K562 (cell line): ENCODE measurements at regions not wholly inside any gene's neighbourhood (a gene's known extent, or its start where the extent isn't known, plus 50 kb on each side); places are given as distances from the start of the nearest gene placed in this dataset.
A peak's percentile ranks its signal among the peaks of the same experiment; 100 is the strongest.

Experiments used
- ATAC-seq: fragments of 200-7000 bp; cut with Tn5 transposase; 3 replicates; pipeline ENCODE4 v1.9.1; 2020; ENCODE audit warnings: moderate library complexity
- BruUV-seq: library from RNA; stranded (reverse); fragments of 400-500 nt; replicated peaks from 2 replicates; lab custom pipeline; 2021; lab: Mats Ljungman, UMichigan
- CTCF ChIA-PET: fragments of 300-600 bp; formaldehyde crosslinking; extraction: SDS; loops from one replicate; lab custom pipeline; 2021; ENCODE audit warnings: low intra/inter-chr PET ratio; lab: Yijun Ruan, JAX
- POLR2A ChIA-PET: fragments of 300-600, 350-650 bp; sonication (Branson Sonifier 250); formaldehyde crosslinking; extraction: SDS; loops from one replicate; lab custom pipeline; 2021; ENCODE audit warnings: antibody characterized with exemption, inconsistent platforms; lab: Yijun Ruan, JAX
- DNase-seq, 4 experiments: peaks; one replicate each; pipeline versions ENCODE4 v3.0.0 to v3.0.0-alpha.2; 2011 to 2018; ENCODE audit warnings: low spot score in 3 of 4, mixed read lengths in 3 of 4; ENCODE audit errors: extremely low read depth in 1 of 4
- FAIRE-seq: peaks from 2 replicates; lab custom pipeline; 2011; peaks lifted over from hg19 to GRCh38; lab: Jason Lieb, UNC
- H2AFZ ChIP-seq: 2 replicates; pipeline ENCODE4 v1.6.0; 2011; ENCODE audit warnings: low read depth, low read length, control low read depth, inconsistent platforms
- H3K27ac ChIP-seq: fragments of 200-600 bp; 3 replicates; pipeline ENCODE4 v1.8.0; 2011; ENCODE audit warnings: low read depth, mild to moderate bottlenecking, control low read depth, inconsistent platforms, low read length, moderate library complexity, mixed read lengths; ENCODE audit errors: extremely low read depth
- H3K27me3 ChIP-seq, 2 experiments: fragments of 300-600 bp in 1 of 2; 2 replicates in 1 of 2; 3 replicates in 1 of 2; pipeline versions ENCODE4 v1.6.0 to v1.8.0; 2011; ENCODE audit warnings: inconsistent platforms in 2 of 2, low read length in 2 of 2, mild to moderate bottlenecking in 1 of 2, mixed read lengths in 1 of 2, moderate library complexity in 1 of 2; ENCODE audit not compliant: control insufficient read depth in 2 of 2, insufficient read depth in 2 of 2
- H3K36me3 ChIP-seq: fragments of 300-600 bp; 3 replicates; pipeline ENCODE4 v1.8.0; 2011; ENCODE audit warnings: mild to moderate bottlenecking, low read length, inconsistent platforms; ENCODE audit not compliant: control insufficient read depth, insufficient read depth
- H3K4me1 ChIP-seq, 2 experiments: fragments of 200-600 bp in 1 of 2; replicated peaks in 1 of 2; 2 replicates in 1 of 2; 3 replicates in 1 of 2; pipeline versions ENCODE4 v1.5.1 to v1.8.0; 2011; ENCODE audit warnings: inconsistent platforms in 2 of 2, low read length in 2 of 2, mild to moderate bottlenecking in 1 of 2, mixed read lengths in 1 of 2, moderate library complexity in 1 of 2; ENCODE audit not compliant: control insufficient read depth in 2 of 2, insufficient read depth in 2 of 2
- H3K4me2 ChIP-seq: 2 replicates; pipeline ENCODE4 v1.6.1; 2011; ENCODE audit warnings: low read length, control low read depth, inconsistent platforms, mixed read lengths; ENCODE audit not compliant: insufficient read depth
- H3K4me3 ChIP-seq: fragments of 200-600 bp; sonication (generic), shearing (Covaris generic); 2 replicates; pipeline ENCODE4 v1.5.1; 2016; ENCODE audit warnings: control low read depth, inconsistent platforms
- H3K79me2 ChIP-seq: fragments of 200-600 bp; 3 replicates; pipeline ENCODE4 v1.8.0; 2011; ENCODE audit warnings: low read length, inconsistent platforms; ENCODE audit not compliant: control insufficient read depth, insufficient read depth
- H3K9ac ChIP-seq, 2 experiments: 2 replicates each; pipeline versions ENCODE4 v1.6.0 to v1.6.1; 2011; ENCODE audit warnings: low read depth in 2 of 2, low read length in 2 of 2, control low read depth in 1 of 2, inconsistent platforms in 1 of 2, mild to moderate bottlenecking in 1 of 2, mixed read lengths in 1 of 2; ENCODE audit not compliant: insufficient read depth in 1 of 2
- H3K9me1 ChIP-seq: one replicate; pipeline ENCODE4 v1.6.0; 2011; ENCODE audit warnings: inconsistent platforms, mild to moderate bottlenecking, low read length, moderate library complexity; ENCODE audit not compliant: control insufficient read depth, insufficient read depth
- H3K9me3 ChIP-seq: replicated peaks from 2 replicates; pipeline ENCODE4 v1.5.1; 2011; ENCODE audit warnings: low read depth, low read length, inconsistent platforms; ENCODE audit not compliant: control insufficient read depth, insufficient read depth
- H4K20me1 ChIP-seq: replicated peaks from 2 replicates; pipeline ENCODE4 v1.6.1; 2011; ENCODE audit warnings: low read length, inconsistent platforms, mixed read lengths; ENCODE audit not compliant: control insufficient read depth, insufficient read depth
- FOXK1 ChIP-seq: sonication (generic); formaldehyde crosslinking; IDR thresholded peaks from 2 replicates; pipeline ENCODE4 v1.8.0; 2022; ENCODE audit warnings: missing genetic modification reagents, mild to moderate bottlenecking, borderline replicate concordance
- GATAD2B ChIP-seq: fragments of 450-650 bp; IDR thresholded peaks from 2 replicates; pipeline ENCODE4 v1.6.1; 2017; ENCODE audit warnings: mild to moderate bottlenecking, borderline replicate concordance
- HSF4 ChIP-seq: fragments of 250-450 bp; sonication (Bioruptor Pico); IDR thresholded peaks from 2 replicates; pipeline ENCODE4 v2.1.2; 2022; ENCODE audit warnings: mild to moderate bottlenecking, moderate library complexity, borderline replicate concordance
- MTF1 ChIP-seq: fragments of 250-450 bp; sonication (Bioruptor Pico); IDR thresholded peaks from 2 replicates; pipeline ENCODE4 v1.9.0; 2021; ENCODE audit warnings: moderate library complexity, mild to moderate bottlenecking, inconsistent platforms, borderline replicate concordance
- TCF7 ChIP-seq: sonication (generic); IDR thresholded peaks from 2 replicates; pipeline ENCODE4 v1.6.1; 2016; ENCODE audit warnings: antibody characterized with exemption, borderline replicate concordance
- TFAM ChIP-seq: fragments of 250-450 bp; sonication (Bioruptor Pico); conservative IDR thresholded peaks from 2 replicates; pipeline ENCODE4 v1.5.0; 2021; ENCODE audit warnings: mild to moderate bottlenecking, moderate library complexity
- TRIM28 ChIP-seq: fragments of 450-650 bp; IDR thresholded peaks from 2 replicates; pipeline ENCODE4 v1.6.1; 2017
- ZFX ChIP-seq: sonication (generic); formaldehyde crosslinking; IDR thresholded peaks from 2 replicates; pipeline ENCODE4 v1.8.0; 2022; ENCODE audit warnings: mild to moderate bottlenecking, missing genetic modification reagents, moderate library complexity
- ZNF12 ChIP-seq: sonication (generic); formaldehyde crosslinking; IDR thresholded peaks from 2 replicates; pipeline ENCODE4 v1.4.0; 2020; ENCODE audit warnings: mild to moderate bottlenecking, missing genetic modification reagents
- ZNF583 ChIP-seq: fragments of 250-450 bp; sonication (Bioruptor Pico); IDR thresholded peaks from 2 replicates; pipeline ENCODE4 v1.4.0; 2020
- ZNF696 ChIP-seq: fragments of 250-450 bp; sonication (Bioruptor Pico); conservative IDR thresholded peaks from 2 replicates; pipeline ENCODE4 v1.4.0; 2020; ENCODE audit warnings: mild to moderate bottlenecking, moderate library complexity
- WGBS: fragments of 100-300 bp; shearing (Covaris generic); methylation state at CpG from one replicate; pipeline ENCODE4 v1.1.6; 2016; ENCODE audit warnings: low coverage, mixed read lengths; ENCODE audit not compliant: insufficient coverage; ENCODE audit errors: missing lambda C conversion rate; 5-methylcytosine and 5-hydroxymethylcytosine counted together
- in situ Hi-C: fragments of 300-500 bp; cut with MboI; formaldehyde crosslinking; loops from 4 replicates; pipeline ENCODE4 v1.15.0; 2018; ENCODE audit warnings: inconsistent platforms, mixed read lengths
- intact Hi-C: fragments of 100-400 bp; cut with micrococcal nuclease; formaldehyde crosslinking; loops from 2 replicates; pipeline ENCODE4 v1.14.2; 2022

- peaks cover 98% of the 10 kb centered on the region for H3K79me2 ChIP-seq
- TF ChIP-seq ZNF696 (CRISPR knock-in tag): no peak
- TF ChIP-seq ZNF583 (CRISPR knock-in tag): no peak
- no peak for TF ChIP-seq ZFX
- no peak for TF ChIP-seq MTF1 (CRISPR knock-in tag)
- no peak for TF ChIP-seq GATAD2B
- TF ChIP-seq ZNF12: no peak
- no peak for TF ChIP-seq HSF4 (CRISPR knock-in tag)
- no peak for TF ChIP-seq TCF7
- TF ChIP-seq TRIM28: no peak
- TF ChIP-seq TFAM: no peak
- no peak for TF ChIP-seq FOXK1 (CRISPR knock-in tag)
- intact Hi-C loops (no loop called here), in situ Hi-C loops (no loop called here)
- no peak for DNase-seq
- ChIA-PET CTCF (no interaction called here), POLR2A (interaction anchor here (3.5 kb wide), 1 partner anchor 10 kb away, joined by 15 read pairs; no protein-coding TSS in a partner anchor)
- no peaks in the 10 kb centered on the region for H3K9me3 ChIP-seq
- no peak for FAIRE-seq
- H3K36me3 ChIP-seq: peaks cover 83% of the 10 kb centered on the region
- no peak overlapping the region for H2AFZ ChIP-seq
- H3K4me2 ChIP-seq: no peak overlapping the region
- no TSS peak for BruUV-seq
- H3K27me3 ChIP-seq: no peaks in the 10 kb centered on the region
- peak; percentile 41 for ATAC-seq
- 58% methylated on average over 2 of the region's 2 CpGs for WGBS
- H3K4me3 ChIP-seq: no peak overlapping the region
- H4K20me1 ChIP-seq: no peaks in the 10 kb centered on the region
- no peaks in the 10 kb centered on the region for H3K9me1 ChIP-seq
- H3K4me1 ChIP-seq: no peaks in the 10 kb centered on the region; a peak in 2 of 5 replicates
- H3K27ac ChIP-seq: no peak overlapping the region
- H3K9ac ChIP-seq: no peak overlapping the region
These were observed 56.1 kb downstream of the KCNRG start for GRCh38 chr13:50071379-50071778.
